SK-N-SH treated with all-trans-retinoic acid at 6 μM for 48 hours (cell line): ENCODE measurements at regions not wholly inside any gene's neighbourhood (a gene's known extent, or its start where the extent isn't known, plus 50 kb on each side); places are given as distances from the start of the nearest gene placed in this dataset.

Experiments used
- ATAC-seq: fragments of 200-7000 bp; cut with Tn5 transposase; 3 replicates; pipeline ENCODE4 v1.9.1; 2020; ENCODE audit warnings: mild to moderate bottlenecking, moderate library complexity
- ARNTL ChIP-seq: fragments of 450-650 bp; formaldehyde crosslinking; IDR thresholded peaks from 2 replicates; pipeline ENCODE4 v1.5.0; 2020; ENCODE audit warnings: low read depth, mild to moderate bottlenecking, moderate library complexity, borderline replicate concordance
- BACH2 ChIP-seq: fragments of 250-450 bp; sonication (Bioruptor Pico); IDR thresholded peaks from 2 replicates; pipeline ENCODE4 v1.9.0; 2021; ENCODE audit warnings: mild to moderate bottlenecking, borderline replicate concordance
- CSDC2 ChIP-seq: fragments of 250-450 bp; sonication (Bioruptor Pico); IDR thresholded peaks from 2 replicates; pipeline ENCODE4 v1.5.0; 2020; ENCODE audit warnings: mild to moderate bottlenecking, moderate library complexity
- ESRRG ChIP-seq: fragments of 250-450 bp; sonication (Bioruptor Pico); IDR thresholded peaks from 2 replicates; pipeline ENCODE4 v1.6.1; 2021; ENCODE audit warnings: mild to moderate bottlenecking
- GLIS3 ChIP-seq: fragments of 250-450 bp; sonication (Bioruptor Pico); IDR thresholded peaks from 2 replicates; pipeline ENCODE4 v1.5.0; 2020; ENCODE audit warnings: mild to moderate bottlenecking, moderate library complexity
- ISL1 ChIP-seq: fragments of 250-450 bp; sonication (Bioruptor Pico); IDR thresholded peaks from 2 replicates; pipeline ENCODE4 v2.1.2; 2022; ENCODE audit warnings: mild to moderate bottlenecking, moderate library complexity
- RARB ChIP-seq: fragments of 250-450 bp; sonication (Bioruptor Pico); IDR thresholded peaks from 2 replicates; pipeline ENCODE4 v1.8.0; 2021; ENCODE audit warnings: mild to moderate bottlenecking, moderate library complexity
- SNAI2 ChIP-seq: fragments of 250-450 bp; sonication (Bioruptor Pico); IDR thresholded peaks from 2 replicates; pipeline ENCODE4 v1.5.0; 2020; ENCODE audit warnings: mild to moderate bottlenecking, moderate library complexity
- TCF4 ChIP-seq: fragments of 250-450 bp; sonication (Bioruptor Pico); IDR thresholded peaks from 2 replicates; pipeline ENCODE4 v1.8.0; 2021; ENCODE audit warnings: mild to moderate bottlenecking, moderate library complexity, borderline replicate concordance
- TOX ChIP-seq: fragments of 250-450 bp; sonication (Bioruptor Pico); IDR thresholded peaks from 2 replicates; pipeline ENCODE4 v1.8.0; 2021; ENCODE audit warnings: mild to moderate bottlenecking, moderate library complexity, borderline replicate concordance
- ZFP3 ChIP-seq: fragments of 250-450 bp; sonication (Bioruptor Pico); IDR thresholded peaks from 2 replicates; pipeline ENCODE4 v1.5.0; 2020; ENCODE audit warnings: mild to moderate bottlenecking, moderate library complexity
- ZFP30 ChIP-seq: fragments of 450-650 bp; formaldehyde crosslinking; IDR thresholded peaks from 2 replicates; pipeline ENCODE4 v1.5.0; 2022; ENCODE audit warnings: mild to moderate bottlenecking, moderate library complexity
- ZNF70 ChIP-seq: fragments of 450-650 bp; formaldehyde crosslinking; IDR thresholded peaks from 2 replicates; pipeline ENCODE4 v1.5.0; 2020; ENCODE audit warnings: mild to moderate bottlenecking, moderate library complexity
- TF ChIP-seq, protein P1 (sequence below): fragments of 250-450 bp; sonication (Bioruptor Pico); IDR thresholded peaks from 2 replicates; pipeline ENCODE4 v1.5.1; 2020; ENCODE audit warnings: low read depth, mild to moderate bottlenecking, moderate library complexity
- TF ChIP-seq, protein P2 (sequence below): fragments of 250-450 bp; sonication (Bioruptor Pico); IDR thresholded peaks from 2 replicates; pipeline ENCODE4 v1.5.0; 2020; ENCODE audit warnings: mild to moderate bottlenecking, moderate library complexity
- TF ChIP-seq, protein P3 (sequence below): fragments of 250-450 bp; sonication (Bioruptor Pico); IDR thresholded peaks from 2 replicates; pipeline ENCODE4 v1.8.0; 2020; ENCODE audit warnings: mild to moderate bottlenecking, moderate library complexity, borderline replicate concordance
- TF ChIP-seq, protein P4 (sequence below): fragments of 250-450 bp; sonication (Bioruptor Pico); IDR thresholded peaks from 2 replicates; pipeline ENCODE4 v1.8.0; 2021; ENCODE audit warnings: low read depth, mild to moderate bottlenecking, moderate library complexity, borderline replicate concordance
- TF ChIP-seq, protein P5 (sequence below): fragments of 250-450 bp; sonication (Bioruptor Pico); IDR thresholded peaks from 2 replicates; pipeline ENCODE4 v1.5.1; 2021; ENCODE audit warnings: mild to moderate bottlenecking, moderate library complexity

DNA sequence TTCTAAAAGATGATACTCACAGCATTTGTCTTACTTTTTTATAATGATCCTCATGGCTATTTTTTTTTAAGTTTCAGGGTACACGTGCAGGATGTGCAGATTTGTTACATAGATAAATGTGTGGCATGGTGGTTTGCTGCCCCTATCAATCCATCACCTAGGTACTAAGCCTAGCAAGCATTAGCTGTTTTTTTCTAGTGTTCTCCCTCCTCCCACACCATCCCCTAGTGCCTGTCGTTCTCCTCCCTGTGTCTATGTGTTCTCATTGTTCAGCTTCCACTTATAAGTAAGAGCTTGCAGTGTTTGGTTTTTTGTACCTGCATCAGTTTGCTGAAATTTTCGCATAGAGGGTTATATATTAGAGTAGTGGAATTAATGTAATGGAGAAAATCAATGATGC is 189.1 kb upstream of the CDH12 start:
- ATAC-seq: no peak
- TF ChIP-seq ZFP30 (no peak), SNAI2 (CRISPR knock-in tag) (no peak), CSDC2 (CRISPR knock-in tag) (no peak), ZNF70 (CRISPR knock-in tag) (no peak), TOX (CRISPR knock-in tag) (no peak)
- TF ChIP-seq, protein P1, sequence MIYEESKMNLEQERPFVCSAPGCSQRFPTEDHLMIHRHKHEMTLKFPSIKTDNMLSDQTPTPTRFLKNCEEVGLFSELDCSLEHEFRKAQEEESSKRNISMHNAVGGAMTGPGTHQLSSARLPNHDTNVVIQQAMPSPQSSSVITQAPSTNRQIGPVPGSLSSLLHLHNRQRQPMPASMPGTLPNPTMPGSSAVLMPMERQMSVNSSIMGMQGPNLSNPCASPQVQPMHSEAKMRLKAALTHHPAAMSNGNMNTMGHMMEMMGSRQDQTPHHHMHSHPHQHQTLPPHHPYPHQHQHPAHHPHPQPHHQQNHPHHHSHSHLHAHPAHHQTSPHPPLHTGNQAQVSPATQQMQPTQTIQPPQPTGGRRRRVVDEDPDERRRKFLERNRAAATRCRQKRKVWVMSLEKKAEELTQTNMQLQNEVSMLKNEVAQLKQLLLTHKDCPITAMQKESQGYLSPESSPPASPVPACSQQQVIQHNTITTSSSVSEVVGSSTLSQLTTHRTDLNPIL (CRISPR knock-in tag): no peak
- TF ChIP-seq, protein P2, sequence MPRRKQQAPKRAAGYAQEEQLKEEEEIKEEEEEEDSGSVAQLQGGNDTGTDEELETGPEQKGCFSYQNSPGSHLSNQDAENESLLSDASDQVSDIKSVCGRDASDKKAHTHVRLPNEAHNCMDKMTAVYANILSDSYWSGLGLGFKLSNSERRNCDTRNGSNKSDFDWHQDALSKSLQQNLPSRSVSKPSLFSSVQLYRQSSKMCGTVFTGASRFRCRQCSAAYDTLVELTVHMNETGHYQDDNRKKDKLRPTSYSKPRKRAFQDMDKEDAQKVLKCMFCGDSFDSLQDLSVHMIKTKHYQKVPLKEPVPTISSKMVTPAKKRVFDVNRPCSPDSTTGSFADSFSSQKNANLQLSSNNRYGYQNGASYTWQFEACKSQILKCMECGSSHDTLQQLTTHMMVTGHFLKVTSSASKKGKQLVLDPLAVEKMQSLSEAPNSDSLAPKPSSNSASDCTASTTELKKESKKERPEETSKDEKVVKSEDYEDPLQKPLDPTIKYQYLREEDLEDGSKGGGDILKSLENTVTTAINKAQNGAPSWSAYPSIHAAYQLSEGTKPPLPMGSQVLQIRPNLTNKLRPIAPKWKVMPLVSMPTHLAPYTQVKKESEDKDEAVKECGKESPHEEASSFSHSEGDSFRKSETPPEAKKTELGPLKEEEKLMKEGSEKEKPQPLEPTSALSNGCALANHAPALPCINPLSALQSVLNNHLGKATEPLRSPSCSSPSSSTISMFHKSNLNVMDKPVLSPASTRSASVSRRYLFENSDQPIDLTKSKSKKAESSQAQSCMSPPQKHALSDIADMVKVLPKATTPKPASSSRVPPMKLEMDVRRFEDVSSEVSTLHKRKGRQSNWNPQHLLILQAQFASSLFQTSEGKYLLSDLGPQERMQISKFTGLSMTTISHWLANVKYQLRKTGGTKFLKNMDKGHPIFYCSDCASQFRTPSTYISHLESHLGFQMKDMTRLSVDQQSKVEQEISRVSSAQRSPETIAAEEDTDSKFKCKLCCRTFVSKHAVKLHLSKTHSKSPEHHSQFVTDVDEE (CRISPR knock-in tag): no peak

DNA sequence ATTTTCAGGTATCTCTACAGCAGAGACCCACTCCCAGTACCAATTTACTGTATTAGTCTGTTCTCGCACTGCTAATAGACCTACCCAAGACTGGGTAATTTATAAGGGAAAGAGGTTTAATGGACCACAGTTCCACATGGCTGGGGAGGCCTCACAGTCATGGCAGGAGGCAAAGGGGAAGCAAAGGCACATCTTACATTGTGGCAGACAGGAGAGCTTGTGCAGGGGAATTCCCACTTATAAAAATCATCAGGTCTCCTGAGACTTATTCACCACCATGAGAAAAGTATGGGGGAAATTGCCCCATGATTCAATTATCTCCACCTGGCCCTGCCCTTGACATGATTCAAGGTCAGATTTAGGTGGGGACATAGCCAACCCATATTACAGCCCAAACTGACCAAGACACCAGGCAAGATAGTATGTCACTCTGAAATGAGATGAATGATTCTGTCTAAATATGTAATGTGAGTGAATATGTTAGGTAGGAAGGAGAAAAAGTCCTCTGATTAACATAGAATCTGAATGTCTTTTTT is 182.5 kb upstream of the CDH12 start:
- no peak for TF ChIP-seq ZFP30
- TF ChIP-seq, protein P3, sequence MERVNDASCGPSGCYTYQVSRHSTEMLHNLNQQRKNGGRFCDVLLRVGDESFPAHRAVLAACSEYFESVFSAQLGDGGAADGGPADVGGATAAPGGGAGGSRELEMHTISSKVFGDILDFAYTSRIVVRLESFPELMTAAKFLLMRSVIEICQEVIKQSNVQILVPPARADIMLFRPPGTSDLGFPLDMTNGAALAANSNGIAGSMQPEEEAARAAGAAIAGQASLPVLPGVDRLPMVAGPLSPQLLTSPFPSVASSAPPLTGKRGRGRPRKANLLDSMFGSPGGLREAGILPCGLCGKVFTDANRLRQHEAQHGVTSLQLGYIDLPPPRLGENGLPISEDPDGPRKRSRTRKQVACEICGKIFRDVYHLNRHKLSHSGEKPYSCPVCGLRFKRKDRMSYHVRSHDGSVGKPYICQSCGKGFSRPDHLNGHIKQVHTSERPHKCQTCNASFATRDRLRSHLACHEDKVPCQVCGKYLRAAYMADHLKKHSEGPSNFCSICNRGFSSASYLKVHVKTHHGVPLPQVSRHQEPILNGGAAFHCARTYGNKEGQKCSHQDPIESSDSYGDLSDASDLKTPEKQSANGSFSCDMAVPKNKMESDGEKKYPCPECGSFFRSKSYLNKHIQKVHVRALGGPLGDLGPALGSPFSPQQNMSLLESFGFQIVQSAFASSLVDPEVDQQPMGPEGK: no peak
- no peak for TF ChIP-seq RARB
- no peak for TF ChIP-seq TCF4 (CRISPR knock-in tag)
- TF ChIP-seq, protein P2 (CRISPR knock-in tag): no peak
- TF ChIP-seq, protein P4, sequence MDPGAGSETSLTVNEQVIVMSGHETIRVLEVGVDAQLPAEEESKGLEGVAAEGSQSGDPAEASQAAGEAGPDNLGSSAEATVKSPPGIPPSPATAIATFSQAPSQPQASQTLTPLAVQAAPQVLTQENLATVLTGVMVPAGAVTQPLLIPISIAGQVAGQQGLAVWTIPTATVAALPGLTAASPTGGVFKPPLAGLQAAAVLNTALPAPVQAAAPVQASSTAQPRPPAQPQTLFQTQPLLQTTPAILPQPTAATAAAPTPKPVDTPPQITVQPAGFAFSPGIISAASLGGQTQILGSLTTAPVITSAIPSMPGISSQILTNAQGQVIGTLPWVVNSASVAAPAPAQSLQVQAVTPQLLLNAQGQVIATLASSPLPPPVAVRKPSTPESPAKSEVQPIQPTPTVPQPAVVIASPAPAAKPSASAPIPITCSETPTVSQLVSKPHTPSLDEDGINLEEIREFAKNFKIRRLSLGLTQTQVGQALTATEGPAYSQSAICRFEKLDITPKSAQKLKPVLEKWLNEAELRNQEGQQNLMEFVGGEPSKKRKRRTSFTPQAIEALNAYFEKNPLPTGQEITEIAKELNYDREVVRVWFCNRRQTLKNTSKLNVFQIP: no peak
- TF ChIP-seq GLIS3 (CRISPR knock-in tag): no peak
- no peak for ATAC-seq

DNA sequence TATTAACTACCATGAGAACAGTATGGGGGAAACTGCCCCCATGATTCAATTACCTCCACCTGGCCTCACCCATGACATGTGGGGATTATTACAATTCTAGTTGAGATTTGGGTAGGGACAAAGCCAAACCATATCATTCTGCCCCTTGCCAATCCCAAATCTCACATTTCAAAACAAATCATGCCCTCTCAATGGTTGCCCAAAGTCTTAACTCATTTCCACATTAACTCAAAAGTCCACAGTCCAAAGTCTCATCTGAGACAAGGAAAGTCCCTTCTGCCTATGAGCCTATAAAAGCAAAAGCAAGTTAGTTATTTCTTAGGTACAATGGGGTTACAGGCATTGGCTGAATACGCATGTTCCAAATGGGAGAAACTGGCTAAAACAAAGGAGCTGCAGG is 180.7 kb upstream of the CDH12 start:
- no peak for ATAC-seq
- TF ChIP-seq ESRRG (CRISPR knock-in tag): no peak
- TF ChIP-seq ISL1 (CRISPR knock-in tag): no peak
- TF ChIP-seq TCF4 (CRISPR knock-in tag): no peak
- no peak for TF ChIP-seq ARNTL (CRISPR knock-in tag)
- TF ChIP-seq, protein P3: no peak
- TF ChIP-seq, protein P5, sequence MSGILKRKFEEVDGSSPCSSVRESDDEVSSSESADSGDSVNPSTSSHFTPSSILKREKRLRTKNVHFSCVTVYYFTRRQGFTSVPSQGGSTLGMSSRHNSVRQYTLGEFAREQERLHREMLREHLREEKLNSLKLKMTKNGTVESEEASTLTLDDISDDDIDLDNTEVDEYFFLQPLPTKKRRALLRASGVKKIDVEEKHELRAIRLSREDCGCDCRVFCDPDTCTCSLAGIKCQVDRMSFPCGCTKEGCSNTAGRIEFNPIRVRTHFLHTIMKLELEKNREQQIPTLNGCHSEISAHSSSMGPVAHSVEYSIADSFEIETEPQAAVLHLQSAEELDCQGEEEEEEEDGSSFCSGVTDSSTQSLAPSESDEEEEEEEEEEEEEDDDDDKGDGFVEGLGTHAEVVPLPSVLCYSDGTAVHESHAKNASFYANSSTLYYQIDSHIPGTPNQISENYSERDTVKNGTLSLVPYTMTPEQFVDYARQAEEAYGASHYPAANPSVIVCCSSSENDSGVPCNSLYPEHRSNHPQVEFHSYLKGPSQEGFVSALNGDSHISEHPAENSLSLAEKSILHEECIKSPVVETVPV: no peak
- no peak for TF ChIP-seq ZFP30
- no peak for TF ChIP-seq ZFP3 (CRISPR knock-in tag)
- TF ChIP-seq BACH2 (CRISPR knock-in tag): no peak
- no peak for TF ChIP-seq CSDC2 (CRISPR knock-in tag)
